ENCODE measurements at regions not wholly inside any gene's neighbourhood (a gene's known extent, or its start where the extent isn't known, plus 50 kb on each side); places are given as distances from the start of the nearest gene placed in this dataset.
A peak's percentile ranks its signal among the peaks of the same experiment; 100 is the strongest.

GRCh38 chr1:226491093-226491850 is 57.3 kb upstream of the STUM start:
- POLR2A ChIA-PET, result no interaction called here
- H3K9me3 ChIP-seq (ENCODE audit: control insufficient read depth, insufficient read depth, low read depth, low read length), result no peaks in the 10 kb centered on the region
- TF ChIP-seq, protein P1, sequence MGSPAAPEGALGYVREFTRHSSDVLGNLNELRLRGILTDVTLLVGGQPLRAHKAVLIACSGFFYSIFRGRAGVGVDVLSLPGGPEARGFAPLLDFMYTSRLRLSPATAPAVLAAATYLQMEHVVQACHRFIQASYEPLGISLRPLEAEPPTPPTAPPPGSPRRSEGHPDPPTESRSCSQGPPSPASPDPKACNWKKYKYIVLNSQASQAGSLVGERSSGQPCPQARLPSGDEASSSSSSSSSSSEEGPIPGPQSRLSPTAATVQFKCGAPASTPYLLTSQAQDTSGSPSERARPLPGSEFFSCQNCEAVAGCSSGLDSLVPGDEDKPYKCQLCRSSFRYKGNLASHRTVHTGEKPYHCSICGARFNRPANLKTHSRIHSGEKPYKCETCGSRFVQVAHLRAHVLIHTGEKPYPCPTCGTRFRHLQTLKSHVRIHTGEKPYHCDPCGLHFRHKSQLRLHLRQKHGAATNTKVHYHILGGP (tag by site-specific recombination; IDR thresholded peaks at IDR 0.05), result no peak
- TF ChIP-seq, protein P2, sequence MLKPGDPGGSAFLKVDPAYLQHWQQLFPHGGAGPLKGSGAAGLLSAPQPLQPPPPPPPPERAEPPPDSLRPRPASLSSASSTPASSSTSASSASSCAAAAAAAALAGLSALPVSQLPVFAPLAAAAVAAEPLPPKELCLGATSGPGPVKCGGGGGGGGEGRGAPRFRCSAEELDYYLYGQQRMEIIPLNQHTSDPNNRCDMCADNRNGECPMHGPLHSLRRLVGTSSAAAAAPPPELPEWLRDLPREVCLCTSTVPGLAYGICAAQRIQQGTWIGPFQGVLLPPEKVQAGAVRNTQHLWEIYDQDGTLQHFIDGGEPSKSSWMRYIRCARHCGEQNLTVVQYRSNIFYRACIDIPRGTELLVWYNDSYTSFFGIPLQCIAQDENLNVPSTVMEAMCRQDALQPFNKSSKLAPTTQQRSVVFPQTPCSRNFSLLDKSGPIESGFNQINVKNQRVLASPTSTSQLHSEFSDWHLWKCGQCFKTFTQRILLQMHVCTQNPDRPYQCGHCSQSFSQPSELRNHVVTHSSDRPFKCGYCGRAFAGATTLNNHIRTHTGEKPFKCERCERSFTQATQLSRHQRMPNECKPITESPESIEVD (tag by site-specific recombination; IDR thresholded peaks at IDR 0.05), result no peak
- TF ChIP-seq ZNF585B (tag by site-specific recombination; IDR thresholded peaks at IDR 0.05) (no peak), ZNF776 (tag by site-specific recombination; IDR thresholded peaks at IDR 0.05; ENCODE audit: borderline replicate concordance) (no peak), ZNF48 (tag by site-specific recombination; IDR thresholded peaks at IDR 0.05) (no peak), ZNF37A (tag by site-specific recombination; IDR thresholded peaks at IDR 0.05) (no peak), KLF7 (tag by site-specific recombination; IDR thresholded peaks at IDR 0.05; ENCODE audit: borderline replicate concordance) (no peak)
- no peaks in the 10 kb centered on the region for H3K36me3 ChIP-seq (ENCODE audit: control insufficient read depth in 2 of 2, insufficient read depth in 1 of 2, low read length in 2 of 2)
- CTCF ChIA-PET, result interaction anchor here (0.6 to 1.1 kb wide), 3 partner anchors 8 to 53 kb away, joined by 3 to 4 read pairs (median 3); no protein-coding TSS in a partner anchor
- no peak overlapping the region for H3K4me3 ChIP-seq (ENCODE audit: low read depth, low read length)
- H3K27ac ChIP-seq (ENCODE audit: extremely low read depth, low read depth, low read length), result no peak overlapping the region
- 0 out of 2 replicates have a peak, but pooled peaks cover 3% of the 10 kb centered on the region for H3K4me1 ChIP-seq (ENCODE audit: control insufficient read depth, insufficient read depth, low read length)

- 0 out of 2 replicates have a peak, but pooled peaks cover 3% of the 10 kb centered on the region for H3K4me1 ChIP-seq (ENCODE audit: control insufficient read depth, insufficient read depth, low read length)
- H3K9me3 ChIP-seq (ENCODE audit: control insufficient read depth, insufficient read depth, low read depth, low read length), result no peaks in the 10 kb centered on the region
- no peak overlapping the region for H3K4me3 ChIP-seq (ENCODE audit: low read depth, low read length)
- H3K27ac ChIP-seq (ENCODE audit: extremely low read depth, low read depth, low read length), result no peak overlapping the region
- peak; percentile 86 for TF ChIP-seq ATF2 (tag by site-specific recombination; IDR thresholded peaks at IDR 0.05; ENCODE audit: low read depth)
- TF ChIP-seq ZNF266 (tag by site-specific recombination; IDR thresholded peaks at IDR 0.05; ENCODE audit: low read depth), result no peak
- TF ChIP-seq, protein P3, sequence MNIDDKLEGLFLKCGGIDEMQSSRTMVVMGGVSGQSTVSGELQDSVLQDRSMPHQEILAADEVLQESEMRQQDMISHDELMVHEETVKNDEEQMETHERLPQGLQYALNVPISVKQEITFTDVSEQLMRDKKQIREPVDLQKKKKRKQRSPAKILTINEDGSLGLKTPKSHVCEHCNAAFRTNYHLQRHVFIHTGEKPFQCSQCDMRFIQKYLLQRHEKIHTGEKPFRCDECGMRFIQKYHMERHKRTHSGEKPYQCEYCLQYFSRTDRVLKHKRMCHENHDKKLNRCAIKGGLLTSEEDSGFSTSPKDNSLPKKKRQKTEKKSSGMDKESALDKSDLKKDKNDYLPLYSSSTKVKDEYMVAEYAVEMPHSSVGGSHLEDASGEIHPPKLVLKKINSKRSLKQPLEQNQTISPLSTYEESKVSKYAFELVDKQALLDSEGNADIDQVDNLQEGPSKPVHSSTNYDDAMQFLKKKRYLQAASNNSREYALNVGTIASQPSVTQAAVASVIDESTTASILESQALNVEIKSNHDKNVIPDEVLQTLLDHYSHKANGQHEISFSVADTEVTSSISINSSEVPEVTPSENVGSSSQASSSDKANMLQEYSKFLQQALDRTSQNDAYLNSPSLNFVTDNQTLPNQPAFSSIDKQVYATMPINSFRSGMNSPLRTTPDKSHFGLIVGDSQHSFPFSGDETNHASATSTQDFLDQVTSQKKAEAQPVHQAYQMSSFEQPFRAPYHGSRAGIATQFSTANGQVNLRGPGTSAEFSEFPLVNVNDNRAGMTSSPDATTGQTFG (tag by site-specific recombination; IDR thresholded peaks at IDR 0.05; ENCODE audit: borderline replicate concordance), result no peak
- TF ChIP-seq ZNF292 (tag by site-specific recombination; IDR thresholded peaks at IDR 0.05; ENCODE audit: borderline replicate concordance, low read depth), result no peak
- no peak for TF ChIP-seq ZNF521 (tag by site-specific recombination; IDR thresholded peaks at IDR 0.05)
- TF ChIP-seq, protein P4, sequence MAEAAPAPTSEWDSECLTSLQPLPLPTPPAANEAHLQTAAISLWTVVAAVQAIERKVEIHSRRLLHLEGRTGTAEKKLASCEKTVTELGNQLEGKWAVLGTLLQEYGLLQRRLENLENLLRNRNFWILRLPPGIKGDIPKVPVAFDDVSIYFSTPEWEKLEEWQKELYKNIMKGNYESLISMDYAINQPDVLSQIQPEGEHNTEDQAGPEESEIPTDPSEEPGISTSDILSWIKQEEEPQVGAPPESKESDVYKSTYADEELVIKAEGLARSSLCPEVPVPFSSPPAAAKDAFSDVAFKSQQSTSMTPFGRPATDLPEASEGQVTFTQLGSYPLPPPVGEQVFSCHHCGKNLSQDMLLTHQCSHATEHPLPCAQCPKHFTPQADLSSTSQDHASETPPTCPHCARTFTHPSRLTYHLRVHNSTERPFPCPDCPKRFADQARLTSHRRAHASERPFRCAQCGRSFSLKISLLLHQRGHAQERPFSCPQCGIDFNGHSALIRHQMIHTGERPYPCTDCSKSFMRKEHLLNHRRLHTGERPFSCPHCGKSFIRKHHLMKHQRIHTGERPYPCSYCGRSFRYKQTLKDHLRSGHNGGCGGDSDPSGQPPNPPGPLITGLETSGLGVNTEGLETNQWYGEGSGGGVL (tag by site-specific recombination; IDR thresholded peaks at IDR 0.05), result no peak
- CTCF ChIA-PET, result interaction anchor here (0.9 kb wide), 1 partner anchor 35 kb away, joined by 3 read pairs; no protein-coding TSS in a partner anchor
- no peaks in the 10 kb centered on the region for H3K36me3 ChIP-seq (ENCODE audit: control insufficient read depth in 2 of 2, insufficient read depth in 1 of 2, low read length in 2 of 2)
- POLR2A ChIA-PET, result no interaction called here
Measured at GRCh38 chr1:226492426-226493137, 56.0 kb upstream of the STUM start.
